HepG2 (cell line): ENCODE measurements at regions not wholly inside any gene's neighbourhood (a gene's known extent, or its start where the extent isn't known, plus 50 kb on each side); places are given as distances from the start of the nearest gene placed in this dataset.

Source experiments
- ATAC-seq: fragments of 200-7000 bp; cut with Tn5 transposase; 3 replicates; pipeline ENCODE4 v1.9.1; 2020; ENCODE audit warnings: mild to moderate bottlenecking, moderate library complexity
- BruUV-seq: library from RNA; stranded (reverse); fragments of 400-500 nt; replicated peaks from 2 replicates; lab custom pipeline; 2021; lab: Mats Ljungman, UMichigan
- CTCF ChIA-PET: fragments of 300-600 bp; formaldehyde crosslinking; extraction: SDS; loops from one replicate; lab custom pipeline; 2021; ENCODE audit warnings: low total read pairs, inconsistent platforms, low intra/inter-chr PET ratio; lab: Yijun Ruan, JAX
- POLR2A ChIA-PET: fragments of 350-600 bp; sonication (Branson Sonifier 250); formaldehyde crosslinking; loops from one replicate; lab custom pipeline; 2020; ENCODE audit warnings: antibody characterized with exemption, inconsistent platforms; lab: Yijun Ruan, JAX
- DNase-seq: peaks from one replicate; pipeline ENCODE4 v3.0.0-alpha.2; 2015; ENCODE audit warnings: low spot score
- FAIRE-seq: peaks from 3 replicates; lab custom pipeline; 2011; peaks lifted over from hg19 to GRCh38; lab: Jason Lieb, UNC
- H2AFZ ChIP-seq: one replicate; pipeline ENCODE4 v1.6.1; 2011; ENCODE audit warnings: low read length, inconsistent platforms
- H3K27ac ChIP-seq: fragments of 300-600 bp; 3 replicates; pipeline ENCODE4 v1.8.0; 2011; ENCODE audit warnings: mixed run types, mild to moderate bottlenecking, mixed read lengths, low read length, inconsistent platforms; ENCODE audit not compliant: insufficient read depth; ENCODE audit errors: extremely low read length
- H3K27me3 ChIP-seq, 2 experiments: fragments of 200-600 bp in 1 of 2; 2 replicates in 1 of 2; 3 replicates in 1 of 2; pipeline versions ENCODE4 v1.6.0 to v1.8.0; 2011; ENCODE audit warnings: low read length in 2 of 2, mild to moderate bottlenecking in 2 of 2, moderate library complexity in 2 of 2, inconsistent platforms in 1 of 2; ENCODE audit not compliant: insufficient read depth in 2 of 2, control insufficient read depth in 1 of 2
- H3K36me3 ChIP-seq, 2 experiments: fragments of 200-600 bp in 1 of 2; replicated peaks in 1 of 2; 2 replicates in 1 of 2; 3 replicates in 1 of 2; pipeline versions ENCODE4 v1.5.1 to v1.8.0; 2011; ENCODE audit warnings: low read length in 2 of 2, inconsistent platforms in 1 of 2; ENCODE audit not compliant: insufficient read depth in 2 of 2, control insufficient read depth in 1 of 2
- H3K4me1 ChIP-seq: 2 replicates; pipeline ENCODE4 v1.5.1; 2012; ENCODE audit warnings: low read length, inconsistent platforms; ENCODE audit not compliant: insufficient read depth
- H3K4me2 ChIP-seq: 2 replicates; pipeline ENCODE4 v1.6.0; 2011; ENCODE audit warnings: low read depth, low read length, inconsistent platforms
- H3K4me3 ChIP-seq, 3 experiments: fragments of 200-600 bp in 1 of 3; sonication (generic), shearing (Covaris generic) in 1 of 3; replicated peaks in 1 of 3; 2 replicates each; pipeline ENCODE4 v1.5.1; 2011 to 2016; ENCODE audit warnings: low read length in 3 of 3, inconsistent platforms in 2 of 3, low read depth in 2 of 3, mild to moderate bottlenecking in 2 of 3, control low read depth in 1 of 3, mixed read lengths in 1 of 3; ENCODE audit not compliant: insufficient read depth in 1 of 3
- H3K79me2 ChIP-seq: one replicate; pipeline ENCODE4 v1.6.1; 2011; ENCODE audit warnings: low read length, inconsistent platforms; ENCODE audit not compliant: insufficient read depth
- H3K9ac ChIP-seq: 2 replicates; pipeline ENCODE4 v1.6.0; 2011; ENCODE audit warnings: mild to moderate bottlenecking, low read depth, low read length, inconsistent platforms; ENCODE audit not compliant: insufficient read depth
- H3K9me3 ChIP-seq: 2 replicates; pipeline ENCODE4 v1.5.1; 2012; ENCODE audit warnings: mild to moderate bottlenecking, low read length
- H4K20me1 ChIP-seq: 2 replicates; pipeline ENCODE4 v1.6.0; 2011; ENCODE audit warnings: inconsistent platforms, mild to moderate bottlenecking, low read length, moderate library complexity; ENCODE audit not compliant: insufficient read depth
- CAMTA2 ChIP-seq: sonication (generic); formaldehyde crosslinking; IDR thresholded peaks from 2 replicates; pipeline ENCODE4 v1.4.0; 2020; ENCODE audit warnings: mild to moderate bottlenecking, missing genetic modification reagents, borderline replicate concordance
- CEBPB ChIP-seq: IDR thresholded peaks from 2 replicates; pipeline ENCODE4 v1.6.1; 2011; ENCODE audit warnings: low read depth, low read length, improper control_type of control experiment, borderline replicate concordance
- DR1 ChIP-seq: sonication (generic); formaldehyde crosslinking; IDR thresholded peaks from 2 replicates; pipeline ENCODE4 v1.8.0; 2021; ENCODE audit warnings: mild to moderate bottlenecking, missing genetic modification reagents, inconsistent platforms
- E2F1 ChIP-seq: sonication (generic); formaldehyde crosslinking; IDR thresholded peaks from 2 replicates; pipeline ENCODE4 v1.5.0; 2020; ENCODE audit warnings: missing genetic modification reagents
- GATA4 ChIP-seq: sonication (generic); IDR thresholded peaks from 2 replicates; pipeline ENCODE4 v1.6.1; 2016; ENCODE audit warnings: antibody characterized with exemption, low read depth, borderline replicate concordance
- IRF2 ChIP-seq: IDR thresholded peaks from 2 replicates; pipeline ENCODE4 v1.6.1; 2018; ENCODE audit warnings: missing genetic modification reagents, missing compliant biosample characterization
- MAFG ChIP-seq: sonication (generic); formaldehyde crosslinking; IDR thresholded peaks from 2 replicates; pipeline ENCODE4 v1.5.1; 2020; ENCODE audit warnings: mild to moderate bottlenecking, missing genetic modification reagents
- NCOA2 ChIP-seq: sonication (generic); formaldehyde crosslinking; IDR thresholded peaks from 2 replicates; pipeline ENCODE4 v1.8.0; 2022; ENCODE audit warnings: inconsistent platforms
- NFIC ChIP-seq: IDR thresholded peaks from 2 replicates; pipeline ENCODE4 v1.6.1; 2012; ENCODE audit warnings: mild to moderate bottlenecking, low read length, inconsistent platforms
- PRMT3 ChIP-seq: sonication (generic); formaldehyde crosslinking; IDR thresholded peaks from 2 replicates; pipeline ENCODE4 v1.8.1; 2022; ENCODE audit warnings: low read depth, mild to moderate bottlenecking, moderate library complexity, missing genetic modification reagents, borderline replicate concordance
- ZBED4 ChIP-seq: sonication (generic); formaldehyde crosslinking; IDR thresholded peaks from 2 replicates; pipeline ENCODE4 v1.4.0; 2020; ENCODE audit warnings: missing genetic modification reagents, borderline replicate concordance
- ZNF274 ChIP-seq: sonication (generic); formaldehyde crosslinking; IDR thresholded peaks from 2 replicates; pipeline ENCODE4 v1.5.1; 2020; ENCODE audit warnings: mild to moderate bottlenecking, missing genetic modification reagents
- ZNF362 ChIP-seq: sonication (generic); formaldehyde crosslinking; IDR thresholded peaks from 2 replicates; pipeline ENCODE4 v1.4.0; 2020; ENCODE audit warnings: missing genetic modification reagents, mild to moderate bottlenecking, borderline replicate concordance
- ZNF367 ChIP-seq: sonication (generic); formaldehyde crosslinking; IDR thresholded peaks from 2 replicates; pipeline ENCODE4 v1.4.0; 2020; ENCODE audit warnings: missing genetic modification reagents, borderline replicate concordance
- ZNF614 ChIP-seq: IDR thresholded peaks from 2 replicates; pipeline ENCODE4 v1.6.1; 2018; ENCODE audit warnings: missing biosample characterization, missing genetic modification reagents, inconsistent platforms, borderline replicate concordance
- ZNF720 ChIP-seq: sonication (generic); formaldehyde crosslinking; IDR thresholded peaks from 2 replicates; pipeline ENCODE4 v1.4.0; 2020; ENCODE audit warnings: missing genetic modification reagents
- WGBS: methylation state at CpG from one replicate; pipeline ENCODE4 v1.1.6; 2017; ENCODE audit warnings: low lambda C conversion rate; 5-methylcytosine and 5-hydroxymethylcytosine counted together
- in situ Hi-C: cut with HindIII; loops from 2 replicates; pipeline ENCODE4 v1.10.0; 2017; ENCODE audit warnings: low pct_unique_long_range_greater_than_20kb; ENCODE audit not compliant: extremely low pct_ligation_motif_present
- intact Hi-C: fragments of 100-400 bp; cut with micrococcal nuclease; formaldehyde crosslinking; loops from one replicate; pipeline ENCODE4 v1.10.0; 2022; ENCODE audit not compliant: unreplicated experiment

GRCh38 chr2:40751981-40752380 is 300.1 kb upstream of the SLC8A1 start (continued):
- TF ChIP-seq ZBED4 (CRISPR knock-in tag) (no peak), DR1 (CRISPR knock-in tag) (no peak)
- TF ChIP-seq, all 625 proteins: peak for 0

GRCh38 chr2:40752796-40753195 is 300.9 kb upstream of the SLC8A1 start:
- no peaks in the 10 kb centered on the region for H3K27me3 ChIP-seq
- no peaks in the 10 kb centered on the region for H3K4me1 ChIP-seq
- intact Hi-C loops (no loop called here), in situ Hi-C loops (loop anchor here (10.0 kb wide), 1 partner anchor 838 kb away; no protein-coding TSS in a partner anchor)
- 19% methylated on average over 3 of the region's 3 CpGs for WGBS
- no peaks in the 10 kb centered on the region for H4K20me1 ChIP-seq
- H3K9ac ChIP-seq, result no peak overlapping the region
- no peak overlapping the region for H3K4me2 ChIP-seq
- no peaks in the 10 kb centered on the region for H3K36me3 ChIP-seq
- POLR2A ChIA-PET, result no interaction called here
- DNase-seq (no peak), FAIRE-seq (no peak), ATAC-seq (no peak)
- H3K27ac ChIP-seq, result no peak overlapping the region
- no peak overlapping the region for H2AFZ ChIP-seq
- no peak overlapping the region for H3K4me3 ChIP-seq
- no peaks in the 10 kb centered on the region for H3K9me3 ChIP-seq
- no TSS peak for BruUV-seq
- CTCF ChIA-PET, result no interaction called here
- no peaks in the 10 kb centered on the region for H3K79me2 ChIP-seq
- TF ChIP-seq CAMTA2 (CRISPR knock-in tag) (no peak), ZNF367 (CRISPR knock-in tag) (no peak), NCOA2 (CRISPR knock-in tag) (no peak), PRMT3 (CRISPR knock-in tag) (no peak), NFIC (no peak), ZNF362 (no peak), MAFG (no peak), CEBPB (no peak), E2F1 (no peak), IRF2 (no peak), ZNF614 (no peak), ZNF274 (no peak), GATA4 (no peak), ZNF720 (CRISPR knock-in tag) (no peak)
